Natural killer cell (primary cell): ENCODE measurements at regions not wholly inside any gene's neighbourhood (a gene's known extent, or its start where the extent isn't known, plus 50 kb on each side); places are given as distances from the start of the nearest gene placed in this dataset.

Source experiments
- ATAC-seq, 3 donors: fragments of 150-1000 bp in 2 of 3; fragments of 200-7000 bp in 1 of 3; cut with Tn5 transposase; 1 replicate in 1 of 3; 2 replicates in 2 of 3; pipeline ENCODE4 v1.10.0; 2021; ENCODE audit warnings: mild to moderate bottlenecking in 2 of 3, moderate library complexity in 2 of 3
- DNase-seq, 2 donors: peaks; one replicate each; pipeline versions ENCODE4 v3.0.0 to v3.0.0-alpha.2; 2013 to 2021; ENCODE audit warnings: mixed read lengths in 1 of 2
- H3K27ac ChIP-seq: one replicate; pipeline ENCODE4 v1.5.1; 2013; ENCODE audit warnings: mild to moderate bottlenecking, low read length
- H3K27me3 ChIP-seq: one replicate; pipeline ENCODE4 v1.6.1; 2013; ENCODE audit warnings: low read length; ENCODE audit not compliant: control insufficient read depth, insufficient read depth
- H3K36me3 ChIP-seq: one replicate; pipeline ENCODE4 v1.6.1; 2013; ENCODE audit warnings: low read length; ENCODE audit not compliant: control insufficient read depth, insufficient read depth
- H3K4me1 ChIP-seq: one replicate; pipeline ENCODE4 v1.6.1; 2013; ENCODE audit warnings: low read length; ENCODE audit not compliant: control insufficient read depth, insufficient read depth
- H3K4me3 ChIP-seq: one replicate; pipeline ENCODE4 v1.5.1; 2013; ENCODE audit warnings: low read length
- H3K9me3 ChIP-seq: one replicate; pipeline ENCODE4 v1.6.1; 2013; ENCODE audit warnings: low read length; ENCODE audit not compliant: control insufficient read depth, insufficient read depth
- H3K27ac Mint-ChIP-seq, 2 donors: one replicate each; pipeline ENCODE4 v1.8.0; 2022; ENCODE audit warnings: mild to moderate bottlenecking in 2 of 2, mixed read lengths in 2 of 2, moderate library complexity in 1 of 2
- H3K27me3 Mint-ChIP-seq, 2 donors: one replicate each; pipeline ENCODE4 v1.8.0; 2022; ENCODE audit warnings: low read depth in 2 of 2, mixed read lengths in 2 of 2
- H3K36me3 Mint-ChIP-seq: one replicate; pipeline ENCODE4 v1.8.0; 2022; ENCODE audit warnings: mixed read lengths
- H3K4me1 Mint-ChIP-seq, 2 donors: one replicate each; pipeline ENCODE4 v1.8.0; 2022; ENCODE audit warnings: mixed read lengths in 2 of 2
- H3K4me3 Mint-ChIP-seq: one replicate; pipeline ENCODE4 v1.8.0; 2022; ENCODE audit warnings: mild to moderate bottlenecking, moderate library complexity, mixed read lengths
- H3K9me3 Mint-ChIP-seq, 2 donors: one replicate each; pipeline ENCODE4 v1.8.0; 2022; ENCODE audit warnings: mixed read lengths in 2 of 2
- WGBS: methylation state at CpG from one replicate; pipeline ENCODE4 v1.1.7; 2013; ENCODE audit warnings: missing lambda C conversion rate; ENCODE audit not compliant: insufficient coverage; 5-methylcytosine and 5-hydroxymethylcytosine counted together
- intact Hi-C: fragments of 100-400 bp; cut with micrococcal nuclease; formaldehyde crosslinking; loops from one replicate; pipeline ENCODE4 v1.14.2; 2022
- TF ChIP-seq, protein P1 (sequence below): fragments of 200-600 bp; IDR thresholded peaks from one replicate; pipeline ENCODE4 v1.8.0; 2022; ENCODE audit warnings: antibody characterized with exemption

DNA sequence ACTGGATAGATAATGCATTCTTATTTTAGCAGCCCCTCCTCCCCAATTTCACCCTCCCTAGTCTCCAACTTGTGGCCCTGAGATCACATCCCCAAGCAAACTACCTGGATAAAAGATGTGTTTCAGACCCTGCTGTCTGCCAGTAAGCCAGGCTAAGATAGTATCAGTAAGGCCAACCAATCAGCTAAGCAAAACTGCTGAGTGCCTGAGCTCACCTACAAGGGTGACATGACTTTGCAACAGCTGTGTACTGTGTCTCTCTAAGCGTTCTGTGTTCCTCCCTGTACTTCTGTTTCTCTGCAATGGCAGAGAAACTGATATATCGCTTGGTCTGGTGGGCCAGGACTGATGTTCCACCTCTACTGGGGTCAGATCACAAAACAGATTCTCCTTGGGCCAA, 224.9 kb downstream of the BTG1 start:
- no peak for DNase-seq
- Mint-ChIP-seq H3K4me1 (peaks cover 0 to 13% of the 10 kb centered on the region in 2 donors), H3K27ac (no peak overlapping the region), H3K9me3 (no peaks in the 10 kb centered on the region), H3K27me3 (peaks cover 0 to 2% of the 10 kb centered on the region in 2 donors), H3K36me3 (no peaks in the 10 kb centered on the region), H3K4me3 (no peak overlapping the region)
- TF ChIP-seq, protein P1, sequence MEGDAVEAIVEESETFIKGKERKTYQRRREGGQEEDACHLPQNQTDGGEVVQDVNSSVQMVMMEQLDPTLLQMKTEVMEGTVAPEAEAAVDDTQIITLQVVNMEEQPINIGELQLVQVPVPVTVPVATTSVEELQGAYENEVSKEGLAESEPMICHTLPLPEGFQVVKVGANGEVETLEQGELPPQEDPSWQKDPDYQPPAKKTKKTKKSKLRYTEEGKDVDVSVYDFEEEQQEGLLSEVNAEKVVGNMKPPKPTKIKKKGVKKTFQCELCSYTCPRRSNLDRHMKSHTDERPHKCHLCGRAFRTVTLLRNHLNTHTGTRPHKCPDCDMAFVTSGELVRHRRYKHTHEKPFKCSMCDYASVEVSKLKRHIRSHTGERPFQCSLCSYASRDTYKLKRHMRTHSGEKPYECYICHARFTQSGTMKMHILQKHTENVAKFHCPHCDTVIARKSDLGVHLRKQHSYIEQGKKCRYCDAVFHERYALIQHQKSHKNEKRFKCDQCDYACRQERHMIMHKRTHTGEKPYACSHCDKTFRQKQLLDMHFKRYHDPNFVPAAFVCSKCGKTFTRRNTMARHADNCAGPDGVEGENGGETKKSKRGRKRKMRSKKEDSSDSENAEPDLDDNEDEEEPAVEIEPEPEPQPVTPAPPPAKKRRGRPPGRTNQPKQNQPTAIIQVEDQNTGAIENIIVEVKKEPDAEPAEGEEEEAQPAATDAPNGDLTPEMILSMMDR, result no peak
- ATAC-seq, result no peak
- Histone ChIP-seq H3K27ac (no peak overlapping the region), H3K4me1 (no peaks in the 10 kb centered on the region), H3K27me3 (no peaks in the 10 kb centered on the region), H3K36me3 (no peaks in the 10 kb centered on the region), H3K4me3 (no peak overlapping the region), H3K9me3 (no peaks in the 10 kb centered on the region)
- 95% methylated on average over 2 of the region's 2 CpGs for WGBS
- intact Hi-C loops, result no loop called here

- Mint-ChIP-seq H3K27me3 (peaks cover 0 to 2% of the 10 kb centered on the region in 2 donors), H3K4me1 (peaks cover 0 to 13% of the 10 kb centered on the region in 2 donors), H3K4me3 (no peak overlapping the region), H3K27ac (no peak overlapping the region), H3K9me3 (no peaks in the 10 kb centered on the region), H3K36me3 (no peaks in the 10 kb centered on the region)
- ATAC-seq, result no peak
- intact Hi-C loops, result no loop called here
- Histone ChIP-seq H3K4me3 (no peak overlapping the region), H3K27me3 (no peaks in the 10 kb centered on the region), H3K9me3 (no peaks in the 10 kb centered on the region), H3K36me3 (no peaks in the 10 kb centered on the region), H3K4me1 (no peaks in the 10 kb centered on the region), H3K27ac (no peak overlapping the region)
- no peak for DNase-seq
- WGBS, result 71% methylated on average over 2 of the region's 2 CpGs
- TF ChIP-seq, protein P1, result no peak
Observed at GRCh38 chr12:91920276-91920675, 225.4 kb downstream of the BTG1 start.

DNA sequence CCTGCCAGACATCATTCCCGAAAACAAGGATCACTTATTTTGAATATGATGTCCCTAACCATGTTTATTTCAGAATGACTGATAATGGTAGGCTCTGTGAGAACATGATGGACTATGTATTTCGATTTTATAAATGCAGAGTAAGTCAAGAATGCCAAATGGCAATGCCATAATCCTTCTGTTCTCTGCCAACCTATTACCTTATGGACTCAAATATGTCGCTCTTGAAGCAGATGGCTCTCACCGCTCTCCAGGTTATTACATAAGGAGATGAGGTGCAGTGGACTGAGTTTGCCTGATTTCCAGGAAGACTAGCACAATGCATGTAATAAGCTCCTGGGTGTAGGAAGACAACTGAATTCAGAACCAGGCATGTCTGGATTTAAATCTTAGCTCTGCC, 227.2 kb downstream of the BTG1 start:
- no peaks in the 10 kb centered on the region for H3K36me3 Mint-ChIP-seq
- no peak overlapping the region for H3K4me3 Mint-ChIP-seq
- TF ChIP-seq, protein P1, result no peak
- Histone ChIP-seq H3K4me1 (no peaks in the 10 kb centered on the region), H3K4me3 (no peak overlapping the region), H3K27ac (no peak overlapping the region), H3K27me3 (no peaks in the 10 kb centered on the region), H3K36me3 (no peaks in the 10 kb centered on the region), H3K9me3 (no peaks in the 10 kb centered on the region)
- peaks cover 0 to 13% of the 10 kb centered on the region in 2 donors for H3K4me1 Mint-ChIP-seq
- ATAC-seq, result no peak
- intact Hi-C loops, result no loop called here
- DNase-seq, result no peak
- no peaks in the 10 kb centered on the region for H3K9me3 Mint-ChIP-seq
- 93% methylated on average over 3 of the region's 4 CpGs for WGBS
- peaks cover 0 to 2% of the 10 kb centered on the region in 2 donors for H3K27me3 Mint-ChIP-seq
- no peak overlapping the region for H3K27ac Mint-ChIP-seq

GRCh38 chr12:91914701-91915100, 230.9 kb downstream of the BTG1 start:
- H3K9me3 ChIP-seq, result no peaks in the 10 kb centered on the region
- Mint-ChIP-seq H3K4me1 (peaks cover 0 to 8% of the 10 kb centered on the region in 2 donors), H3K9me3 (peaks cover 0 to 2% of the 10 kb centered on the region in 2 donors), H3K27me3 (peaks cover 0 to 2% of the 10 kb centered on the region in 2 donors), H3K36me3 (no peaks in the 10 kb centered on the region), H3K27ac (no peak overlapping the region), H3K4me3 (no peak overlapping the region)
- TF ChIP-seq, protein P1, result no peak
- H3K27ac ChIP-seq, result no peak overlapping the region
- 92% methylated on average over 2 of the region's 2 CpGs for WGBS
- intact Hi-C loops, result no loop called here
- no peaks in the 10 kb centered on the region for H3K36me3 ChIP-seq
- no peaks in the 10 kb centered on the region for H3K27me3 ChIP-seq
- no peak for DNase-seq
- no peak for ATAC-seq
- no peak overlapping the region for H3K4me3 ChIP-seq
- H3K4me1 ChIP-seq, result no peaks in the 10 kb centered on the region
